HCT116 (cell line): ENCODE measurements at regions not wholly inside any gene's neighbourhood (a gene's known extent, or its start where the extent isn't known, plus 50 kb on each side); places are given as distances from the start of the nearest gene placed in this dataset.

Experiments
- ATAC-seq: fragments of 200-7000 bp; cut with Tn5 transposase; 2 replicates; pipeline ENCODE4 v1.9.1; 2020; ENCODE audit warnings: mild to moderate bottlenecking, moderate library complexity
- BruUV-seq: library from RNA; stranded (reverse); fragments of 400-500 nt; replicated peaks from 2 replicates; lab custom pipeline; 2021; lab: Mats Ljungman, UMichigan
- CTCF ChIA-PET: fragments of 300-600 bp; sonication (Branson Sonifier 250); formaldehyde crosslinking; loops from one replicate; lab custom pipeline; 2021; ENCODE audit warnings: antibody characterized with exemption; lab: Charles Lee
- POLR2A ChIA-PET: fragments of 300-600, 350-600 bp; sonication (Branson Sonifier 250); formaldehyde crosslinking; loops from one replicate; lab custom pipeline; 2021; ENCODE audit warnings: antibody characterized with exemption; lab: Charles Lee
- RAD21 ChIA-PET, 2 experiments: fragments of 300-600 bp; sonication (Branson Sonifier 250); formaldehyde crosslinking; loops; one replicate each; lab custom pipeline; 2023; ENCODE audit warnings: low total read pairs in 2 of 2; ENCODE audit not compliant: uncharacterized antibody in 2 of 2, unreplicated experiment in 2 of 2, low non-redundant PET in 1 of 2; lab: Charles Lee
- DNase-seq: peaks from one replicate; pipeline ENCODE4 v3.0.0-alpha.2; 2010; ENCODE audit warnings: low read depth, low spot score
- H2AFZ ChIP-seq: fragments of 200-600 bp; shearing (Covaris generic), sonication (generic); 2 replicates; pipeline ENCODE4 v1.6.1; 2017; ENCODE audit warnings: low read depth, mixed run types, mixed read lengths, antibody characterized with exemption, low read length; ENCODE audit not compliant: poor library complexity, severe bottlenecking
- H3K27ac ChIP-seq: 2 replicates; pipeline ENCODE4 v1.5.1; 2012; ENCODE audit warnings: low read depth, low read length
- H3K27me3 ChIP-seq: fragments of 200-600 bp; sonication (generic); 2 replicates; pipeline ENCODE4 v1.6.1; 2016; ENCODE audit warnings: mixed run types, low read length, mixed read lengths; ENCODE audit not compliant: insufficient read depth
- H3K36me3 ChIP-seq, 2 experiments: fragments of 200-500 bp in 1 of 2; fragments of 200-600 bp in 1 of 2; sonication (Bioruptor generic) in 1 of 2; sonication (generic) in 1 of 2; 2 replicates each; pipeline versions ENCODE4 v1.5.1 to v1.6.1; 2014 to 2016; ENCODE audit warnings: low read length in 2 of 2, inconsistent platforms in 1 of 2, mixed read lengths in 1 of 2, mixed run types in 1 of 2; ENCODE audit not compliant: insufficient read depth in 2 of 2, control insufficient read depth in 1 of 2
- H3K4me1 ChIP-seq, 2 experiments: fragments of 200-600 bp in 1 of 2; sonication (generic) in 1 of 2; 2 replicates each; pipeline versions ENCODE4 v1.5.1 to v1.6.1; 2012 to 2017; ENCODE audit warnings: low read length in 2 of 2, inconsistent platforms in 1 of 2, mild to moderate bottlenecking in 1 of 2, mixed read lengths in 1 of 2, mixed run types in 1 of 2, moderate library complexity in 1 of 2; ENCODE audit not compliant: insufficient read depth in 2 of 2, control insufficient read depth in 1 of 2
- H3K4me2 ChIP-seq: fragments of 200-600 bp; sonication (generic); 2 replicates; pipeline ENCODE4 v1.6.1; 2017; ENCODE audit warnings: mixed run types, low read length, mixed read lengths
- H3K4me3 ChIP-seq, 2 experiments: fragments of 200-600 bp in 1 of 2; sonication (generic) in 1 of 2; replicated peaks in 1 of 2; 2 replicates each; pipeline ENCODE4 v1.5.1; 2011 to 2016; ENCODE audit warnings: low read length in 2 of 2, control low read depth in 1 of 2, low read depth in 1 of 2, mild to moderate bottlenecking in 1 of 2, mixed read lengths in 1 of 2, mixed run types in 1 of 2
- H3K79me2 ChIP-seq: fragments of 200-600 bp; sonication (generic); 2 replicates; pipeline ENCODE4 v1.6.1; 2017; ENCODE audit warnings: mild to moderate bottlenecking, mixed run types, low read length, moderate library complexity, mixed read lengths; ENCODE audit not compliant: insufficient read depth
- H3K9ac ChIP-seq: fragments of 200-600 bp; sonication (generic); 2 replicates; pipeline ENCODE4 v1.6.1; 2016; ENCODE audit warnings: low read length, mixed read lengths
- H3K9me2 ChIP-seq: fragments of 200-600 bp; sonication (generic), shearing (Covaris generic); 2 replicates; pipeline ENCODE4 v1.6.1; 2017; ENCODE audit warnings: mixed run types, mild to moderate bottlenecking, moderate library complexity; ENCODE audit not compliant: insufficient read depth
- H3K9me3 ChIP-seq, 2 experiments: fragments of 200-500 bp in 1 of 2; fragments of 200-600 bp in 1 of 2; sonication (Bioruptor generic) in 1 of 2; sonication (generic) in 1 of 2; 2 replicates each; pipeline ENCODE4 v1.6.1; 2014 to 2017; ENCODE audit warnings: low read length in 2 of 2, mixed read lengths in 2 of 2, inconsistent platforms in 1 of 2, low read depth in 1 of 2, mild to moderate bottlenecking in 1 of 2, mixed run types in 1 of 2, moderate library complexity in 1 of 2; ENCODE audit not compliant: control insufficient read depth in 1 of 2, insufficient read depth in 1 of 2
- H4K20me1 ChIP-seq: fragments of 200-600 bp; sonication (generic), shearing (Covaris generic); 2 replicates; pipeline ENCODE4 v1.6.1; 2017; ENCODE audit warnings: mixed run types, mild to moderate bottlenecking, moderate library complexity; ENCODE audit not compliant: insufficient read depth
- ATF3 ChIP-seq: IDR thresholded peaks from 2 replicates; pipeline ENCODE4 v1.6.1; 2012
- CBX3 ChIP-seq: IDR thresholded peaks from 2 replicates; pipeline ENCODE4 v1.6.1; 2012; ENCODE audit warnings: low read depth
- CEBPB ChIP-seq: IDR thresholded peaks from 2 replicates; pipeline ENCODE4 v1.6.1; 2012; ENCODE audit warnings: low read depth
- CTCF ChIP-seq, 3 experiments: fragments of 200-600 bp in 1 of 3; sonication (generic) in 1 of 3; IDR thresholded peaks in 2 of 3; conservative IDR thresholded peaks in 1 of 3; 2 replicates each; pipeline ENCODE4 v1.5.1; 2012 to 2017; ENCODE audit warnings: low read depth in 2 of 3, low read length in 2 of 3, antibody characterized with exemption in 1 of 3, borderline replicate concordance in 1 of 3, control low read depth in 1 of 3, mild to moderate bottlenecking in 1 of 3, mixed read lengths in 1 of 3, mixed run types in 1 of 3, moderate library complexity in 1 of 3; ENCODE audit not compliant: insufficient read depth in 1 of 3
- EGR1 ChIP-seq: IDR thresholded peaks from 2 replicates; pipeline ENCODE4 v1.6.1; 2012; ENCODE audit warnings: low read depth
- EZH2 ChIP-seq: fragments of 200-600 bp; sonication (generic); IDR thresholded peaks from 2 replicates; pipeline ENCODE4 v1.6.1; 2017; ENCODE audit warnings: antibody characterized with exemption, mixed run types
- FOSL1 ChIP-seq: IDR thresholded peaks from 2 replicates; pipeline ENCODE4 v1.6.1; 2012; ENCODE audit warnings: low read depth
- JUND ChIP-seq: IDR thresholded peaks from 2 replicates; pipeline ENCODE4 v1.6.1; 2012
- MAX ChIP-seq: IDR thresholded peaks from 2 replicates; pipeline ENCODE4 v1.6.1; 2012
- POLR2AphosphoS5 ChIP-seq: IDR thresholded peaks from 2 replicates; pipeline ENCODE4 v1.6.1; 2011; ENCODE audit warnings: mild to moderate bottlenecking, low read depth, low read length, moderate library complexity
- RAD21 ChIP-seq: IDR thresholded peaks from 2 replicates; pipeline ENCODE4 v1.6.1; 2012; ENCODE audit warnings: low read depth, mild to moderate bottlenecking
- SIN3A ChIP-seq: IDR thresholded peaks from 2 replicates; pipeline ENCODE4 v1.6.1; 2012; ENCODE audit warnings: low read depth
- SP1 ChIP-seq: IDR thresholded peaks from 2 replicates; pipeline ENCODE4 v1.6.1; 2012; ENCODE audit warnings: low read depth
- SRF ChIP-seq: IDR thresholded peaks from 2 replicates; pipeline ENCODE4 v1.6.1; 2012; ENCODE audit warnings: low read depth
- TCF7L2 ChIP-seq: IDR thresholded peaks from 2 replicates; pipeline ENCODE4 v1.7.0; 2011; ENCODE audit warnings: borderline replicate concordance, inconsistent platforms; ENCODE audit not compliant: insufficient read depth, insufficient read length; ENCODE audit errors: extremely low read depth
- YY1 ChIP-seq: IDR thresholded peaks from 2 replicates; pipeline ENCODE4 v1.6.1; 2011; ENCODE audit warnings: low read length, low read depth, moderate library complexity, mild to moderate bottlenecking; ENCODE audit not compliant: insufficient replicate concordance; ENCODE audit errors: extremely low read depth
- ZBTB33 ChIP-seq: IDR thresholded peaks from 2 replicates; pipeline ENCODE4 v1.6.1; 2011; ENCODE audit warnings: mild to moderate bottlenecking, low read length, moderate library complexity; ENCODE audit not compliant: insufficient replicate concordance; ENCODE audit errors: extremely low read depth
- ZFX ChIP-seq: fragments of 450-650 bp; IDR thresholded peaks from 2 replicates; pipeline ENCODE4 v1.6.1; 2017
- ZNF274 ChIP-seq: fragments of 200-500 bp; sonication (Bioruptor generic); IDR thresholded peaks from 2 replicates; pipeline ENCODE4 v1.6.1; 2014; ENCODE audit warnings: mild to moderate bottlenecking, low read depth, low read length, inconsistent platforms
- intact Hi-C: fragments of 100-400 bp; cut with micrococcal nuclease; formaldehyde crosslinking; loops from 2 replicates; pipeline ENCODE4 v1.10.0; 2022

- no peaks in the 10 kb centered on the region for H3K9me2 ChIP-seq
- no peak overlapping the region for H2AFZ ChIP-seq
- intact Hi-C loops = no loop called here
- H3K9ac ChIP-seq = no peak overlapping the region
- no peak for TF ChIP-seq EGR1
- TF ChIP-seq YY1 = no peak
- no peak for TF ChIP-seq MAX
- TF ChIP-seq CTCF (IDR thresholded peaks at IDR 0.05 in 2 of 3, conservative IDR thresholded peaks at IDR 0.05 in 1 of 3; ENCODE audit: borderline replicate concordance in 1 of 3, insufficient read depth in 1 of 3, low read depth in 2 of 3, low read length in 2 of 3) = no peak
- TF ChIP-seq CEBPB = no peak
- TF ChIP-seq RAD21 = no peak
- TF ChIP-seq ZFX = no peak
- no peak for TF ChIP-seq SP1
- no peak for TF ChIP-seq JUND
- no peak for TF ChIP-seq POLR2AphosphoS5
- TF ChIP-seq SIN3A = no peak
- no peak for TF ChIP-seq SRF
- TF ChIP-seq ZNF274 = no peak
- TF ChIP-seq ZBTB33 = no peak
- TF ChIP-seq EZH2 = no peak
- TF ChIP-seq CBX3 = no peak
- no peak for TF ChIP-seq TCF7L2
- TF ChIP-seq ATF3 = no peak
- no peak for TF ChIP-seq FOSL1
- BruUV-seq = no TSS peak
- peaks cover 31 to 37% of the 10 kb centered on the region in 2 experiments; a peak in 2 of 4 replicates for H3K9me3 ChIP-seq
- ATAC-seq (no peak), DNase-seq (no peak)
- H3K36me3 ChIP-seq = no peaks in the 10 kb centered on the region
- no peaks in the 10 kb centered on the region for H3K4me1 ChIP-seq
- POLR2A ChIA-PET = no interaction called here
- H3K4me2 ChIP-seq = no peak overlapping the region
- no peak overlapping the region for H3K4me3 ChIP-seq
- no peaks in the 10 kb centered on the region for H4K20me1 ChIP-seq
- H3K27ac ChIP-seq = no peak overlapping the region
- H3K79me2 ChIP-seq = no peaks in the 10 kb centered on the region
- CTCF ChIA-PET = no interaction called here
- H3K27me3 ChIP-seq = no peaks in the 10 kb centered on the region
- RAD21 ChIA-PET = no interaction called here
Measured at GRCh38 chr10:105494944-105495343, 853.9 kb downstream of the SORCS3 start.
